G401 (cell line): ENCODE measurements at regions not wholly inside any gene's neighbourhood (a gene's known extent, or its start where the extent isn't known, plus 50 kb on each side); places are given as distances from the start of the nearest gene placed in this dataset.

Source experiments
- DNase-seq: peaks from one replicate; pipeline ENCODE4 v3.0.0-alpha.2; 2015; ENCODE audit warnings: low spot score
- in situ Hi-C: cut with HindIII; loops from 2 replicates; pipeline ENCODE4 v1.10.0; 2016; ENCODE audit warnings: low sequenced_read_pairs, mixed read lengths

DNA sequence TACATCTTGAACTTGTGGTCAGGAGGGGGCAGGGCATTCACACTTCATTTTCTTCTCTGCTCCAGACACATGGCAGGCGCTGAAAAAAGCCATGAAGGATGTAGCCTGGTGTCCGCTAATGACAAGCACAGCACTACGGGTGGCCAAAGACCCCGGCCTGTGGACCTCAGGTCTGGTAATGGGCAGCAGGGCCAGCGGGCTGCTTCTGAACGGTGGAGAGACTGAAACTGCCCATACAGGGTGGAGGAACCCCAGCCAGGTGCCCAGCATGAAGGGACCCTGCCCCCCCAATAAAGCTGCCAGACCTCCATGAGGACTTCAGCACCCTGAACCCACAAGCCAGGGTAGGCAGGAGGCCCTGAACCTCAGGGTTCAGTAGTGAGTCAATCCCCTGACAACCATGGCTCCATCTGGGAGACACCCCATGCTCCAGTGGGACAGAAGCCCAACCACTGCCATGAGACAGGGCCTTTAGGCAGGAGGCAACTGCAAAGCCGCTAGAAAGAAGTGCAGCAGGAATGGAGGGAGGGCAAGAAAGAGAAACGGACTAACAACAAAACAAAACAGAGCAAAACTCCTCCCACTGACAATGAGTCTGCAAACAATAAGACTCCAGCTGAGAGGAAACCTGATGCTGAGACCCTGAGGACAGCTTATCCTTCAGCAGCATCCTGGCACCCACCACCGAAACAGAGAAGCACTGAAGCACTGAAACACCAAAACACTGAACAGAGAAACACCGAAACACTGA is 140.2 kb upstream of the PPP2R2D start:
- no peak for DNase-seq
- in situ Hi-C loops, result no loop called here

DNA sequence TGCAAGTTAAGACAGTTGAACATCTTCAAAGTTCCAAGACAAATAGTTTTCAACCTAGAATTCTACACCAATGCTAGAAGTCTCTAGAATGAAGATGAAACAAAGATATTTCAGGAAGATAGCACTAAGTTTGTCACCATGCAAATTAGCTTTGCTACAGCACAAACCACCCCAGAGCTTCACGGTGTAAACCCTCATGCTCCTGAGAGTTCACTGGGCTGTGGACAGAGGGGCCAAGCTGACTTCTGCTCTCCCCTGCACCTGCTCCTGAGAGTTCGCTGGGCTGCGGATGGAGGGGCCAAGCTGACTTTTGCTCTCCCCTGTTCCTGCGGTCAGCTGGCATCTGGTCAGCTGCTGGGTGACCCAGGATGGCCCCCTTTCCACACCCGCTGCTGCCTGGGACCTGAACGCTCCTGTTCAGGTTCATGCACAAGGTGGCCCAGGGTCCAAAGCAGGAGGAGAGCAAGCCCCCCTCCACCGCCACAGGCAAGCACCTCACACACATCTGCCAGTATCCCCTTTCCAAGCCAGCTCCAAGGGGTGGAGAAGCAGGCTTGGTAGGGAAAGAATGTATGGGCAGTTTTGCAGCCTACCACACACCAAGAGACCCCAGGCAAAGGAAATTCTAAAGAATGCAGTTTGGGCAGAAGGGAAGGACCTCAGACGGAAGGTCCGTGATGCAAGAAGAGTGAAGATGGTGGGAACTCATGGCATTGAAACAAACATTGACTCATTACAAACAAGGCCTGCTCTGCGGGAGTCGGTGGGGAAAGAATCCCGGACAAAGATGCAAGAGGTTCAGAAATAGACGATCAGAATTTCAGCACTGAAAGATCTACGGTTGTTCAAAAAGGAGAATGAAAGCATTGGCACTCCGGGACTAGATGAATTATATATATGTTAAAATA is 137.8 kb upstream of the PPP2R2D start:
- no peak for DNase-seq
- in situ Hi-C loops, result no loop called here

DNA sequence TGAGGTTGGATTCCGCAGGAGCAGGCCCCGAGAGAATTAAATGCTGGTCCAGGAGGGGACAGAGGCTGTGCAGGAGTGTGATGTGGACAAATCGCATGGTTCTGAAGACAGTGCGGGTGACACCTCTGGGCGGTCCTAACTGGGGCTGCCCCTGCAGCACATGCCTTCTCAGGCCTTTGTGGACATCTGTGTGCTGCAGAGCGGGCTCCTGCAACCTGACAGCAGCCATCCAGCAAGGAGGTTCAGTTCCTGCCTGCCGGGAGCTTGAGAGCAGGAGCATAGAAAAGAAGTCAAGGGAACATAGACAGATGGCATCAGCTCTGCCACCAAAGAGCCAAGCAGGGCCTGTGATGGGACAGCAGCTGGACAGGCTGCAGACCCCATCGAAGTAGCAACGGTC is 135.9 kb upstream of the PPP2R2D start:
- in situ Hi-C loops, result no loop called here
- DNase-seq, result no peak

DNA sequence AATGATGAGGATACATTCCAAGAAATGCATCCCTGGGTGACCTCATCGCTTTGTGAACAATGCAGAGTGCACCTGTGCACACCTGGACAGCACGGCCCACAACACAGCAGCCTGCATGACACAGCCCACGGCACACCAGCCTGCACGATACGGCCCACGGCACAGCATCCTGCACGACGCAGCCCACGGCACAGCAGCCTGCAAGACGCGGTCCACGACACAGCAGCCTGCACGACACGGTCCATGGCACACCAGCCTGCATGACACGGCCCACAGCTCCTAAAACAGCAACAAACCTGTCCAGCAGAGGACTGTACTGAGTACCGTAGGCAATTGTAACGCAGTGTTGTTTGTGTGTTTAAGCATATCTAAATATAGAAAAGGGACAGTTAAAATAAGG is 134.7 kb upstream of the PPP2R2D start:
- in situ Hi-C loops, result no loop called here

DNA sequence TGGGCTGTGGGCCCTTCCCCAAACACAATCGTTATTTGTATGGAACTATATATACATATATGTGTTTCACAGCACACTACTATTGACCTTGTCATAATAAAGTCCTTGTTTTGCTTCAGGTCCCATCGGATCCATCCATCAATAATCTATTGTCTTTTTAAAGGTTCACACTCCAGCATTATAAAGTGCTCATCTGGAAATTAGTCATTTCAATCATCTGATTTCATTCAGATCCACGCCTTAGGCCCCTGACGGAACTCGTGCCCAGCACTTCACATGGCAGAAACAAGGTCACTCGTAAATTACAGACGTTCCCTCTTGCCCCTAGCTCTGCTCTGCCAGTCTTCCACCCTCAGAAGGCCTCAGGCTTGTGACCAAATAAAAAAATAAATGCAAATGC is 133.1 kb upstream of the PPP2R2D start:
- in situ Hi-C loops, result no loop called here
- no peak for DNase-seq

More for the DNA sequence above, 134.7 kb upstream of the PPP2R2D start:
- DNase-seq, result no peak

DNA sequence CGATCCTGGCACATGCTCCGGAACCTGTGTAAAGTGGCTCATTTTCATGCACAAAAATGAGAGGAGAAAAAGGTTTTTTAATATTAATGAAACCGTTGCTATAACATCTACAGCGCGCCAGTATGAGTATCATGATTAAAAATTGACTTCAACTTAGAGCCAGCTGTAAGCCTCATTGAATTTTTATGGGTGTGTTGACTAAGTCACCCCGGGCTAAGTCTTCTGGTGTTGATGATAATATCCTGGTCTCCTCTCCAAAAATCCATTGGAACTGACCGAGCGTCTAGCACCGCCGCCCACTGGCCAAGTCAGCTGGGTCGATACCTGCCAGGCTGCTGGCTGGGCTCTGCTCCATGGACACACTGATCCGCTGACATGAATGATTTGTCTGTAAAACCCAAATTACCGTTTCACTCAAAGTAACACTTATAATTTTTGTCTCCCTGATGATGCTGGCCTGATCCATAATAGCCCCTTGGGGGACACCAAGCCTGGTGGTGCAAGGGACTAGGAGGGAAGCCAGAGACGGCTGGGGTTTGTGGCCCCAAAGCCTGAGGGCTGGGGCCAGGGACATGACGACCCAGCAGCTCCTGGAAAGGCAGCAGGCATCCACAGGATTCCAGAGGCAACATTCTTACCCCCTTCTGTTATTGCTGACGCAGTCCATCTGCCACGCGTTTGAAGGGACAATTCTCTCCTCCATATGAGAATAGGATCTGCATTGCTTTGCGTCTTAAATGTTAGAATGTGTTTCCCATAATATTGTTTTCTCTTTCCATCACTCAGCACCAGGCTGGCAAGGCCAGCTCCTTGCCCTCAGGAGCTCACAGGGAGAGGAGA is 131.0 kb upstream of the PPP2R2D start:
- in situ Hi-C loops, result no loop called here
- peak; percentile 43 for DNase-seq

DNA sequence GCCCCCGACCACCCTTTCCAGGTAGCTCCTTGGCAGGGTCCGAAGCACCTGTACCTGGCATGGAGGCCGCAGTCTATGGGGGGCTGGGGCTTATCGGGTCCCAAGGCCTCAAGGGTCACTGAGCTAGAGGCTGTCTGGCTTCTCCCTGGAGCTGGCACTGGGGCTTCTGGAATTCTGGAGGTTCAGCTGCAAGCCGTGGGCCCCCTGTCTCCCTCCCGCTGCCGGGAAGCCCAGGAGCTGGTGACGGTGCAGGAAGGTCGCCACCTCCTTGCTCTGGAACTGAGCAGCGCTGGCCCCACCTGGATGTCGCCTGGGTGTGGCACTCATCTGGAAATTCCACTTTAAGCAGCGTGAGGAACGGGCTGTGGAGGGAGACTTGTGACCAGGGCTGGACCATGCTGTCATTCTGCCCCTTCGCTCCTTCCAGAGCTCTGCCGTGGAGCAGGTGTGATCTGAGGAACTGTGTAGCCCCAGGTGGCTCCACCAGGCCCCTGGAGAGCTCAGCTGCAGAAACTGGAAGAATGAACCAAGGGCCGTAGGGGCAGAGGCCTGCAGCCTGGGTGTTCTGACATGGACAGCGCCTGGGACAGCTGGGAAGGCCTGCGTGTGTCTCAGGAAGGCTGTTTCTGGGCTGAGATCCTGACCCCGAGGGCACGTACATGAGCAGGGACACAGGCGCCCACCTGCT is 129.7 kb upstream of the PPP2R2D start:
- no peak for DNase-seq
- in situ Hi-C loops, result no loop called here

DNA sequence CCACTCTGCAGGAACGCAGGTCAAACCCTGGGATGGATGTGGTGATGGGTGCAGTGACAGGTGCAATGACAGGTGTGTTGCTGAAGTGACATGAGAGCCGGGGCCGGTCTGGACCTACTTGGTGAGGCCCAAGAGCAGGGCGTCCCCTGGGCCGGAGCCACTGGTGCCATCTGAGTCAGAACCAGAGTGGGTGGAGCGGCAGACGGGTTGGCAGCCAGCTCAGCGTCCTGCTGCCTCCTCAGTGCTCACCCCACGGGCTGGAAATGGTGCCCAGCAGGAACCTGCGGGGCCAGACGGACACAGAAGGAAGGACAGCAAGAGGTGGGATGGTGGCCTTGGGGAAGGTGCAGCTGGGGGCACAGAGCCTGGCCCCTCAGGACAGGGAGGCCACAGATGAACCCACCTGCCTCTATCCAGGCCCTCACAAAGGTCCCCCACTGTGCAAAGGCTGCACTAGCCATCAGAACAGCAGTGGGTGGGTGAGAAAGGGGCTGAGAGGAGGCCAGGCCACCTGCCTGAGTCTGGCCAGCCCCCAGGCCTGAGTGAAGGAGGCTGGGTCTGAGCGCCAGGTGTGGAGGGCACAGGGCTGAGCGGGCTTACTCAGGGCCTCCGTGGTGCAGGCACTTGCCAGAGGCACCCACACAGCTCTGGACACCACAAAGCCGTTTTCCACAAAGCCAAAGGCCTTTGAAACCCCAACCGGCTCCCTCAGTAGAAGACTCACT is 129.0 kb upstream of the PPP2R2D start:
- no peak for DNase-seq
- in situ Hi-C loops, result no loop called here

DNA sequence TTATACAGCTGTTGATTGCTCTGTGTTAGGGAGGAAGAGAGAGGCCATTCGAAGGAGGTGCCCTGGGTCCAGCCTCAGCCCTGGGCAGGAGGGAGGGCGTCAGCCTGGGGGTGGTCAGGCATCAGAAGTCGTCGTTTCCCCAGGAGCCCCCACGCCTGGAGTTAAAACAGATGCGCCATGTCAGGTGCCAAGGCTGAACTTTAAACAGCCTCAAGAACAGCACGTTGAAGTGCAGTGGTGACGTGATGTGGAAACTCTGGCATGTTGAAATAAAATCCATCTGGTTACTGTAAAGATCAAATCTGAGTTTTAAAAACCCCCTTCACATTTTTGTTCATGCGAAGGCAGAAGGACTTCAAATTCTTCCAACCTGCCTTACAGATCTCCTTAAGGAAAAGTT is 128.4 kb upstream of the PPP2R2D start:
- DNase-seq, result no peak
- in situ Hi-C loops, result no loop called here

DNA sequence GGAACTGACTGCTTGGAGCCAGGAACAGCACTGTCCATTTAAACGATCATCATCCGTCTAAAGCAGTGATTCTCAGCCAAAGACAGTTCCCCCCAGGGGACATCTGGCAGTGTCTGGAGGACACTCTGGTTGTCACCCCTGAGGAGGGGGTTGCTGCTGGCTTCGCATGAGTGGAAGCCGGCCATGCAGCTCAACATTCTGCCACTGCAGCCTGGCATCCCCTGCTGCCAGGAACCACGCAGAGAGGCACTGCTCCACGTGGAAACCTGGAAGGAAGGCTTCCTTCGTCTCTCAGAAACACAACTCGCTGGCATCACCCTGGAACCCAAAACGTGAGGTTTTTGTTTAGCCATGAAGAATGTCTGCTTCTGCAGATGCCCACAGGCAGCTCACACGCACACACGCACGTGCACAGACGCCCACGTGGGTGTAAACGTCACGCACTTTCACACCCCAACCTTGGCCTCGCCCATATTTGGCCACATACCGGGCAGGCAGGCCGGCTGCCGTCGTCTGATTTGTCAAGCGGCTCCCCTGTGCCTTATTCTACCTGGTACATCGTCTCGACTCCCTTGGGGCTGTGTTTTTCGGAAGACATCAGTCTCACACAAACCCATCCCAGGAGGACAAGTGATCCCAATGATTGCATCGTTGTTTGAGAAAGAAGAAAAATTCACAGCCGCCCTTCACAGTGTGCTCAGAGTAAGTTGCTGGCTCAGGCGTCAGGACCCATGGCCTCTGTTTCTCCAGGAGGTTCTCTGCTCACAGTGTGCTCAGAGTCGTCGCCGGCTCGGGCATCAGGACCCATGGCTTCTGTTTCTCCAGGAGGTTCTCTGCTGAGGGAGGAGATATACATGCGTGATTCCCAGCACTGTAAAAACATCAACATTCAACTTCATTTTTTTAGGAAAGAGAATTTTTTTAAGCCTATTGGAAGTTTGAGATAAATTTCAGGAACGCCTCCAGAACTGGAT is 127.2 kb upstream of the PPP2R2D start:
- no peak for DNase-seq
- in situ Hi-C loops, result no loop called here

DNA sequence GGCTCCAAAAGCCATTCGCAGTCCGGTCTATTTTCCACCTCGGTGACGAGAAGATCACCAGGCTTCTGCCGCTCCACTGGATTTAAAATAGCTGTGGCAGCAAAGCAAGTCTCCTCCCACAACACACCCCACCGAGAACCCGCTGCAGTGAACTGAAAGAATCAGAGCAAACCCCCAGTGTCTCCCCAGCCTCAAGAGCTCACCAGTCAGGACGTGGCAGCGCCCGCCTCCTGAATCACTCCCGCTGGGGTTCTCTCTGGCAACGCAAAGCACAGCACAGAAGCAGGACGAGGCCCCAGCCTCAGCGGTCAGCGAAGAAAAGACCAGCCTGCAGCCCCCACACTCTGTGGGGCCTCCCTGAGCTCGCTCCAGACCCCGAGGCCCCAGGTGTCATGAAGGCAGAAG is 126.1 kb upstream of the PPP2R2D start:
- no peak for DNase-seq
- in situ Hi-C loops, result no loop called here

DNA sequence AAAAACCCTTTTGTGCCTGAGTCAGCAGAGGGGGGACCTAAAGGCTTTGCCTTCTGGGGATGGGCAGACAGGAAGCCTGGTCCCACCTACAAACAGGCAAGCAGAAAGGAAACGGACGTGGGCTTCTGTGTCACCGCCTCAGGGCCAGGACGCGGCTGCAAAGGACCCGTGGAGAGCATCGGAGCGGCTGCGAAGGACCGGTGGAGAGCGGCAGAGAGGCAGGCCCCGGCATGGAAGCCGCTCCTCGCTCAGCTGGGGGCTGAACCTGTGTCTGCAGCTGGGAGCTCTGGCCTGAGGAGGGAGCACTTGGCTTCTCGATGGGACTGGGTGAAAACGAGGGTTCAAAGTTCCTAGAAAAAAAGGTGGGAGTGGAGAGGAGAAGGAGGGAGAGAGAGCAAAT is 125.4 kb upstream of the PPP2R2D start:
- in situ Hi-C loops, result no loop called here
- no peak for DNase-seq

DNA sequence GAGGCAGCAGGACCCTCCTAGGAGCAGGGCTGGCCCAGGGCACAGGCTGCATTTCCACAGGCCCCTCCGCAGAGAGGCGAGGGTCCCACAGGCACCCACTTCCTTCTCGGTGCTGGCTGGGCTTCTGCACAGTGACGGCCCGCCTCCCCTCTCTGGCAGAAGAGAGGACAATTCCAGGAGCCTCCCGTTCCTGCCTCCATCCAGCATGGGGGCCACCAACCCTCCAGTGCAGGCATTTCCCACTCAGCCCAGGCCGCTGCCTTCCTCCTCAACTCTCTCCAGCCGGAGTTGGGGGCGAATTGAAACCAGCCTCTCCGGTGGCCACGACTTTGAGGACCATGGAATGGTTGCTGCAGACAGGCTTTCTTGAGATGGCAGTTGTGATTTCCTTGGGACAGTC is 125.0 kb upstream of the PPP2R2D start:
- no peak for DNase-seq

DNA sequence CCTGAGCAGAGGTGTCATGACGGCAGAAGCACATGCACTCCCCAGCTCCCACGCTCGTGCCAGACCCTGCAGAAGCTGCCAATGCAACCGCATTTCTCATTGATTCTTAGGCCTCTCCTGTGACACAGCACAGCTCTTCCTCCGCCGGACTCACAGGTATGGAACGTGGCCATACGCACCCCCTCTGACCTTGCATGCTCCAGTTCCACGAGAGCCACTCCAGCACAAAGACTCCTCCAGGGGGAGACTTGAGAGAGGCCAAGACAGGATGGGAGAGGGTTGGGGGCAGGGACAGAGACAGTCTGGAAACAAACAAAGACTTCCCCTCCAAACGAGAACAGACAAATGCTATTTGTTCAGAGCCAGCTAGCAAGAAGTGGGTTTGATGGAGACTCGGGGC is 124.3 kb upstream of the PPP2R2D start:
- in situ Hi-C loops, result no loop called here
- DNase-seq, result no peak

More for the DNA sequence above, 125.0 kb upstream of the PPP2R2D start:
- in situ Hi-C loops, result no loop called here

DNA sequence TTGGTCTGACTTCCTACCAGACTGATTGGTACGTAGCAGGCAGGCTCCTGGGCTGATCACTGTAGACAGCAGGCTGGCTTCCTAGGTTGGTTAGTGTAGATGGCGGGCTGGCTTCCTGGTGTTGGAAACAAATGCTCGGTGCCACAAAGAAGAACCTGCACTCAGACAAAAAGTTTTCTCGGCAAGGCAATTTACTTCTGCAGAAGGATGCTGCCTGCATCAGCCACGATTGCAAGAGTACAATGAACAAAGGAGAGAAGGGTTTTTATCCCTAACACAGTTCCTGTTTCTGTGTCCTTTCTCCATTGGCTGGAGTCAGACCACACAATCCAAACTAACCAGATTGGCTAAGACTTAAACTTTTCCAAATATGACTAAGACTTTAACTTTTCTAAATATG is 123.6 kb upstream of the PPP2R2D start:
- DNase-seq, result no peak
- in situ Hi-C loops, result no loop called here

DNA sequence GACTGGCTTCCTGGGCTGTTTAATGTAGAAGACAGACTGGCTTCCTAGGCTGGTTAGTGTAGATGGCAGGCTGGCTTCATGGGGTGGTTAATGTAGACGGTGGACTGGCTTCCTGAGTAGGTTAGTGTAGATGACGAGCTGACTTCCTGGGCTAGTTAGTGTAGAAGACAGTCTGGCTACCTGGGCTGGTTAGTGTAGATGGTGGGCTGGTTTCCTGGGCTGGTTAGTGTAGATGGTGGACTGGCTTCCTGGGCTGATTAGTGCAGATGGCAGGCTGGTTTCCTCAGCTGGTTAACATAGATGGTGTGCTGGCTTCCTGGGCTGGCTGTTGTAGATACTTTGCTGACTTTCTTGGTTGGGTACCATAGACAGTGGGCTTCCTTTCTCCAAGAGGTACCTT is 122.9 kb upstream of the PPP2R2D start:
- DNase-seq, result no peak
- in situ Hi-C loops, result no loop called here

DNA sequence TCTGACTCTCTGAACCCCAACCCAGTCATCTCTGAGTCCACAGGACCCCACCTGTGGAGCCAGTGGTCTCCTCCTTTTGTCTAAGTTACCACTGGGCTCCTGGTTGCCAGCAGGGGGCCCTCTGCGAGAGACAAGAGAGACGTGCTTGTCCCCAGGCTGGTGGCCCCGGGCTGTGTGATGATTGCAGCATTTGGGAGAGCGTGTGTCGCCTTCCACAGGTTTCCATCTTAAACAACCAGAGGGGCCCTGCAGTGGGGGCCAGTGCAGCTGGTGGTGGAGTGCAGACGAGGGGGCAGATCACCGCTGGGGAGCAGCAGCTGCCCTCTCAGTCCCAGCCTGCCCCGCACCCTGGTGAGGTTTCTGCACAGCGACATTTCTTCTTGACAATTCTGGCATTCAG is 122.4 kb upstream of the PPP2R2D start:
- DNase-seq, result no peak
- in situ Hi-C loops, result no loop called here
